B cell (primary cell): ENCODE measurements at regions not wholly inside any gene's neighbourhood (a gene's known extent, or its start where the extent isn't known, plus 50 kb on each side); places are given as distances from the start of the nearest gene placed in this dataset.

ENCODE experiments used
- ATAC-seq: fragments of 200-7000 bp; cut with Tn5 transposase; one replicate; pipeline ENCODE4 v1.10.0; 2021; ENCODE audit warnings: low read depth, mild to moderate bottlenecking, moderate number of reproducible peaks, moderate library complexity
- CTCF ChIA-PET: fragments of 350-600 bp; sonication (Branson Sonifier 250); formaldehyde crosslinking; loops from one replicate; lab custom pipeline; 2021; ENCODE audit warnings: antibody characterized with exemption, inconsistent platforms; lab: Charles Lee
- POLR2A ChIA-PET: fragments of 350-600 bp; sonication (Branson Sonifier 250); formaldehyde crosslinking; loops from one replicate; lab custom pipeline; 2021; ENCODE audit warnings: antibody characterized with exemption; lab: Charles Lee
- DNase-seq: peaks from one replicate; pipeline ENCODE4 v3.0.0; 2013
- H2AFZ ChIP-seq: 2 replicates; pipeline ENCODE4 v1.6.1; 2012; ENCODE audit warnings: mild to moderate bottlenecking, low read depth, low read length; ENCODE audit not compliant: insufficient read depth, poor library complexity, severe bottlenecking
- H3K27ac ChIP-seq, 2 donors: 1 replicate in 1 of 2; 2 replicates in 1 of 2; pipeline ENCODE4 v1.5.1; 2012 to 2013; ENCODE audit warnings: low read length in 2 of 2, mild to moderate bottlenecking in 2 of 2, moderate library complexity in 1 of 2
- H3K27me3 ChIP-seq, 4 experiments: fragments of 200-600 bp in 1 of 4; sonication (generic) in 1 of 4; replicated peaks in 1 of 4; 1 replicate in 2 of 4; 2 replicates in 2 of 4; pipeline versions ENCODE4 v1.6.1 to v1.7.0; 2013 to 2016; ENCODE audit warnings: low read length in 3 of 4, mild to moderate bottlenecking in 2 of 4, mixed read lengths in 1 of 4, moderate library complexity in 1 of 4; ENCODE audit not compliant: insufficient read depth in 4 of 4, control insufficient read depth in 3 of 4; ENCODE audit errors: control extremely low read depth in 1 of 4
- H3K36me3 ChIP-seq, 2 experiments: replicated peaks in 1 of 2; 1 replicate in 1 of 2; 2 replicates in 1 of 2; pipeline versions ENCODE4 v1.6.1 to v1.7.1; 2013; ENCODE audit warnings: low read length in 1 of 2; ENCODE audit not compliant: insufficient read depth in 2 of 2, control insufficient read depth in 1 of 2; ENCODE audit errors: control extremely low read depth in 1 of 2, extremely low read depth in 1 of 2
- H3K4me1 ChIP-seq, 2 donors: fragments of 200-600 bp in 1 of 2; sonication (generic) in 1 of 2; 1 replicate in 1 of 2; 2 replicates in 1 of 2; pipeline versions ENCODE4 v1.5.1 to v1.6.1; 2013 to 2017; ENCODE audit warnings: low read length in 2 of 2; ENCODE audit not compliant: control insufficient read depth in 2 of 2, insufficient read depth in 2 of 2
- H3K4me2 ChIP-seq: replicated peaks from 2 replicates; pipeline ENCODE3; 2012; ENCODE audit warnings: mild to moderate bottlenecking, low read depth, low read length; ENCODE audit not compliant: poor library complexity, severe bottlenecking
- H3K4me3 ChIP-seq, 5 experiments: fragments of 200-600 bp in 1 of 5; sonication (generic) in 1 of 5; 1 replicate in 3 of 5; 2 replicates in 2 of 5; pipeline versions ENCODE4 v1.5.1 to v1.7.0; 2011 to 2016; ENCODE audit warnings: low read length in 4 of 5, mild to moderate bottlenecking in 4 of 5, low read depth in 2 of 5, control low read depth in 1 of 5, moderate library complexity in 1 of 5; ENCODE audit not compliant: insufficient read depth in 1 of 5; ENCODE audit errors: control extremely low read depth in 1 of 5, extremely low read depth in 1 of 5
- H3K79me2 ChIP-seq: fragments of 200-600 bp; sonication (generic); one replicate; pipeline ENCODE4 v1.6.0; 2016; ENCODE audit warnings: low read length; ENCODE audit not compliant: control insufficient read depth, insufficient read depth
- H3K9ac ChIP-seq: fragments of 200-600 bp; sonication (generic); 2 replicates; pipeline ENCODE4 v1.6.1; 2017; ENCODE audit warnings: mild to moderate bottlenecking, low read length, moderate library complexity
- H3K9me3 ChIP-seq, 3 donors: one replicate each; pipeline versions ENCODE4 v1.6.1 to v1.7.1; 2013; ENCODE audit warnings: low read length in 2 of 3; ENCODE audit not compliant: control insufficient read depth in 2 of 3, insufficient read depth in 1 of 3; ENCODE audit errors: control extremely low read depth in 1 of 3
- H4K20me1 ChIP-seq: 2 replicates; pipeline ENCODE4 v1.6.0; 2012; ENCODE audit warnings: mild to moderate bottlenecking, low read length; ENCODE audit not compliant: insufficient read depth, control insufficient read depth, poor library complexity, severe bottlenecking
- H3K27ac Mint-ChIP-seq: one replicate; pipeline ENCODE4 v1.8.0; 2021; ENCODE audit warnings: mixed read lengths
- H3K27me3 Mint-ChIP-seq: one replicate; pipeline ENCODE4 v1.8.0; 2021; ENCODE audit warnings: mixed read lengths
- H3K4me1 Mint-ChIP-seq: one replicate; pipeline ENCODE4 v1.8.0; 2021; ENCODE audit warnings: mixed read lengths
- H3K4me3 Mint-ChIP-seq: one replicate; pipeline ENCODE4 v1.8.0; 2021; ENCODE audit warnings: mixed read lengths
- H3K9me3 Mint-ChIP-seq: one replicate; pipeline ENCODE4 v1.8.0; 2022; ENCODE audit warnings: mixed read lengths; ENCODE audit not compliant: insufficient read depth
- EZH2 ChIP-seq: IDR thresholded peaks from 2 replicates; pipeline ENCODE4 v1.6.1; 2012; ENCODE audit warnings: borderline replicate concordance, low read depth, mild to moderate bottlenecking, moderate library complexity, low read length; ENCODE audit not compliant: insufficient read depth, poor library complexity, severe bottlenecking
- WGBS: methylation state at CpG from one replicate; pipeline ENCODE4 v1.1.5; 2013; ENCODE audit warnings: missing lambda C conversion rate; ENCODE audit not compliant: insufficient coverage; 5-methylcytosine and 5-hydroxymethylcytosine counted together
- intact Hi-C: fragments of 100-400 bp; cut with micrococcal nuclease; formaldehyde crosslinking; loops from one replicate; pipeline ENCODE4 v1.10.0; 2022
- TF ChIP-seq, protein P1 (sequence below): fragments of 200-600 bp; IDR thresholded peaks from one replicate; pipeline ENCODE4 v1.8.0; 2022; ENCODE audit warnings: antibody characterized with exemption, mild to moderate bottlenecking

DNA sequence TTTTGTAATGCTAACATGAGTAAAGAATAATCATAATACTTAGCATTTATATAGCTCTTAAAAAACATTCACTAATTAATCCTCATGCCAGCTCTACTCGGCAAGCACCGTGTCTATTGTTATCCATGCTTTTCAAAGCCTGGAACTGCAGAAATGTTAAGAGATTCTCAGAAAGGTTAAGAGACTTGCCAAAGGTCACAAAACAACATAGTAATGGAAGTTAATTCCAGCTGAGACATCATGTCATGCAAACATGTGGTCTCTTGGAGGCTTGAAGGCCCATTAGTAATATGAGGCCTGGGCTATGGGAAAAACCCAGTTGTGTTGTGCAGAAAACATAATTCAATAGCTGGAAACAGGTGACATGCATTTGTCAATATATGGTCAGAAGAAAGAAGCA, 389.9 kb upstream of the GOT2 start:
- Mint-ChIP-seq H3K9me3 (no peaks in the 10 kb centered on the region), H3K4me1 (no peaks in the 10 kb centered on the region), H3K27ac (no peak overlapping the region), H3K27me3 (no peaks in the 10 kb centered on the region), H3K4me3 (no peak overlapping the region)
- TF ChIP-seq, protein P1, sequence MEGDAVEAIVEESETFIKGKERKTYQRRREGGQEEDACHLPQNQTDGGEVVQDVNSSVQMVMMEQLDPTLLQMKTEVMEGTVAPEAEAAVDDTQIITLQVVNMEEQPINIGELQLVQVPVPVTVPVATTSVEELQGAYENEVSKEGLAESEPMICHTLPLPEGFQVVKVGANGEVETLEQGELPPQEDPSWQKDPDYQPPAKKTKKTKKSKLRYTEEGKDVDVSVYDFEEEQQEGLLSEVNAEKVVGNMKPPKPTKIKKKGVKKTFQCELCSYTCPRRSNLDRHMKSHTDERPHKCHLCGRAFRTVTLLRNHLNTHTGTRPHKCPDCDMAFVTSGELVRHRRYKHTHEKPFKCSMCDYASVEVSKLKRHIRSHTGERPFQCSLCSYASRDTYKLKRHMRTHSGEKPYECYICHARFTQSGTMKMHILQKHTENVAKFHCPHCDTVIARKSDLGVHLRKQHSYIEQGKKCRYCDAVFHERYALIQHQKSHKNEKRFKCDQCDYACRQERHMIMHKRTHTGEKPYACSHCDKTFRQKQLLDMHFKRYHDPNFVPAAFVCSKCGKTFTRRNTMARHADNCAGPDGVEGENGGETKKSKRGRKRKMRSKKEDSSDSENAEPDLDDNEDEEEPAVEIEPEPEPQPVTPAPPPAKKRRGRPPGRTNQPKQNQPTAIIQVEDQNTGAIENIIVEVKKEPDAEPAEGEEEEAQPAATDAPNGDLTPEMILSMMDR = no peak
- TF ChIP-seq EZH2 = no peak
- WGBS = no CpG with 5 or more reads among the region's 2 CpGs
- H3K27me3 ChIP-seq = no peaks in the 10 kb centered on the region
- no peaks in the 10 kb centered on the region for H3K9me3 ChIP-seq
- H3K4me2 ChIP-seq = no peak overlapping the region
- ATAC-seq = no peak
- no peak overlapping the region for H3K27ac ChIP-seq
- H3K79me2 ChIP-seq = no peaks in the 10 kb centered on the region
- DNase-seq = no peak
- H4K20me1 ChIP-seq = no peaks in the 10 kb centered on the region
- ChIA-PET POLR2A (no interaction called here), CTCF (no interaction called here)
- H3K9ac ChIP-seq = no peak overlapping the region
- no peak overlapping the region for H3K4me3 ChIP-seq
- no peaks in the 10 kb centered on the region for H3K4me1 ChIP-seq
- H2AFZ ChIP-seq = no peak overlapping the region
- intact Hi-C loops = no loop called here
- H3K36me3 ChIP-seq = no peaks in the 10 kb centered on the region

DNA sequence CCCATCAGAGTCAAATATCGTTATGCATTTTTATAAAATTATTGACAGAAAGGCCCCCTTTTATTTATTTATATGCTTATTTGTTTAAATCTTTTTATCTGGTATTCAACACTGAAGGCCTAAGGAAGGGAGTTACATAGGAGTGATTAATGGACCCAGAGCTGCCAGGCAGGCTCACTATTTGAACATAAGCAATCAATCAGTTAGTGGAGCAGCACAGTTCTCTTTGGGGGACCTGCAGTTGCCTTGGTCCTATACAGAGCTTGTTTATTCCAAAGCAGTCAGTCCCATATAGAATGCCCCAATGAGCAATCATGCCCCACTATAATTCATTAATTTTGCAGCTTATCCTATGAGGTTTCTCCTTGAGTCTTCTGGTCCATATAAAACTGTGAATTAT, 389.4 kb upstream of the GOT2 start:
- Histone ChIP-seq H3K36me3 (no peaks in the 10 kb centered on the region), H3K79me2 (no peaks in the 10 kb centered on the region), H3K27ac (no peak overlapping the region), H3K4me2 (no peak overlapping the region), H3K27me3 (no peaks in the 10 kb centered on the region), H3K4me3 (no peak overlapping the region), H3K9ac (no peak overlapping the region), H2AFZ (no peak overlapping the region), H4K20me1 (no peaks in the 10 kb centered on the region), H3K4me1 (no peaks in the 10 kb centered on the region), H3K9me3 (no peaks in the 10 kb centered on the region)
- H3K27ac Mint-ChIP-seq = no peak overlapping the region
- ChIA-PET CTCF (no interaction called here), POLR2A (no interaction called here)
- no peaks in the 10 kb centered on the region for H3K9me3 Mint-ChIP-seq
- H3K27me3 Mint-ChIP-seq = no peaks in the 10 kb centered on the region
- H3K4me1 Mint-ChIP-seq = no peaks in the 10 kb centered on the region
- intact Hi-C loops = no loop called here
- no peak overlapping the region for H3K4me3 Mint-ChIP-seq
- DNase-seq = no peak
- WGBS = no CpG with 5 or more reads among the region's 1 CpG
- no peak for ATAC-seq
- TF ChIP-seq EZH2 = no peak
- TF ChIP-seq, protein P1 = no peak
